ENCODE measurements at regions not wholly inside any gene's neighbourhood (a gene's known extent, or its start where the extent isn't known, plus 50 kb on each side); places are given as distances from the start of the nearest gene placed in this dataset.

DNA sequence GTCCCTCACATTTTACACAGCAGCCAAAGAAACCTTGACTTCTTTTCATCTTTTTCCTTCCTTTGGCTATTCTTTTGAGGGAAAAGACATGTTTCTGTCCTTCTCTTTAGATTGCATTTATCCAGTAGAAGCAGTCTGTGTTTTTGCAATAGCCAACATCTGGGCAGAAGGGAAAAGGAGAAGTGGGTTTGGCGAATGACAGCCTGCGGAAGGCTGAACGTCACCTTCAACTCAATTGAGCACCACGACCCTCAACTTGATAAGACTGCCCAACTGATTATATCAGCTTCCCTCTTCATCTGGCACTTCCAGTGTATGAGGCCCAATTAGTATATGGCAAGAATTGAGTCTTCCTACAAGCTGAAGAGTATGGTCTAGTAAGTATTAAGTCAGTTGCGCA is 1997.6 kb upstream of the WWC1 start:
- Histone ChIP-seq H3K4me1 (no peaks in the 10 kb centered on the region), H3K4me3 (no peak overlapping the region), H3K27ac (no peak overlapping the region), H3K36me3 (no peaks in the 10 kb centered on the region), H3K27me3 (no peaks in the 10 kb centered on the region), H3K9me3 (no peaks in the 10 kb centered on the region)
- no peak for DNase-seq
- ATAC-seq, result no peak
- in situ Hi-C loops (cut with MboI; ENCODE audit: low sequenced_read_pairs in 4 of 4) (no loop called here), intact Hi-C loops (cut with DNase I; ENCODE audit: low total_unique reads) (no loop called here)
- TF ChIP-seq, protein P1, sequence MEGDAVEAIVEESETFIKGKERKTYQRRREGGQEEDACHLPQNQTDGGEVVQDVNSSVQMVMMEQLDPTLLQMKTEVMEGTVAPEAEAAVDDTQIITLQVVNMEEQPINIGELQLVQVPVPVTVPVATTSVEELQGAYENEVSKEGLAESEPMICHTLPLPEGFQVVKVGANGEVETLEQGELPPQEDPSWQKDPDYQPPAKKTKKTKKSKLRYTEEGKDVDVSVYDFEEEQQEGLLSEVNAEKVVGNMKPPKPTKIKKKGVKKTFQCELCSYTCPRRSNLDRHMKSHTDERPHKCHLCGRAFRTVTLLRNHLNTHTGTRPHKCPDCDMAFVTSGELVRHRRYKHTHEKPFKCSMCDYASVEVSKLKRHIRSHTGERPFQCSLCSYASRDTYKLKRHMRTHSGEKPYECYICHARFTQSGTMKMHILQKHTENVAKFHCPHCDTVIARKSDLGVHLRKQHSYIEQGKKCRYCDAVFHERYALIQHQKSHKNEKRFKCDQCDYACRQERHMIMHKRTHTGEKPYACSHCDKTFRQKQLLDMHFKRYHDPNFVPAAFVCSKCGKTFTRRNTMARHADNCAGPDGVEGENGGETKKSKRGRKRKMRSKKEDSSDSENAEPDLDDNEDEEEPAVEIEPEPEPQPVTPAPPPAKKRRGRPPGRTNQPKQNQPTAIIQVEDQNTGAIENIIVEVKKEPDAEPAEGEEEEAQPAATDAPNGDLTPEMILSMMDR (IDR thresholded peaks at IDR 0.05 in 4 of 5, conservative IDR thresholded peaks at IDR 0.05 in 1 of 5), result no peak

DNA sequence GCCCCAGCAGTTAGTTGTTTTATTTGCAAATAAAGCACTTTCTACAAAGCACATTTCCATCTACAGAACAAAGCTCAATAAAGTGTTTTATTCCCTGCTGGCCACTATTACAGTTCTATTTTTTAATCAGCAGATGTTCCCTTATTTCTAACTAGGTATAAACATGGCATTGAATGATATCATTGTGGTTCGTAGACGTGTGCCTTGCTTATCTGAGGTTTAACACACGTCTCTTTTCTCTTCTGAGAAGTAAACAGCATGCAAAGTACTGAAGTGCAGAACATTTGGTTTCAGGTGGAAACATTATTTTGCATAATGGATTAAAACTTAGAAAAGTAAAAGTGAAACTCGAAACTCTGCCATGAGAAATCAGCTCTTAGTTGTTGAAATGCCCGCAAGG is 1989.3 kb upstream of the WWC1 start:
- Histone ChIP-seq H3K27ac (no peak overlapping the region), H3K27me3 (no peaks in the 10 kb centered on the region), H3K4me1 (no peaks in the 10 kb centered on the region), H3K9me3 (no peaks in the 10 kb centered on the region), H3K4me3 (no peak overlapping the region), H3K36me3 (no peaks in the 10 kb centered on the region)
- no peak for TF ChIP-seq POLR2A (IDR thresholded peaks at IDR 0.05)
- TF ChIP-seq, protein P1 (IDR thresholded peaks at IDR 0.05 in 4 of 5, conservative IDR thresholded peaks at IDR 0.05 in 1 of 5), result no peak
- no peak for DNase-seq
- no peak for ATAC-seq
- intact Hi-C loops (cut with DNase I; ENCODE audit: low total_unique reads) (no loop called here), in situ Hi-C loops (cut with MboI; ENCODE audit: low sequenced_read_pairs in 4 of 4) (no loop called here)

DNA sequence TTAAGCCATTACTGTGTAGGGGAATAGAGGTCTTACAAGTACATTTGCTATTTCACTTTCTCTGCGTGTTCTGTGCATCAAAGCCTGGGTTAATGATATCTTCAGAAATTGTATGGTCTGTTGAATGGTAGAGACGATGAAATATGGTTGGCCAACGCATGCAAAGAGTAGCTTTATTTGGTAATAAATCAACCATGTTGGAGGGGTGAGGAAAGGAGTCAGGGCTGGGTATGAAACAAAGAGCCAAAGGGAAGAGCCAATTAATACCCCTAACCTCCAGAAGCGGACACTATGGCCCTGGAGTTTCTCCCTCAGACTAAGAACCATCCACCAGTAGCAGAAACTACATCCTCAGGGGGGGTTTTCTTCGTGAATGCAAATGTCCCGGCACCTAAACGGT is 1974.0 kb upstream of the WWC1 start:
- intact Hi-C loops (cut with DNase I; ENCODE audit: low total_unique reads), result no loop called here
- Histone ChIP-seq H3K9me3 (no peaks in the 10 kb centered on the region), H3K27ac (no peak overlapping the region), H3K4me1 (no peaks in the 10 kb centered on the region), H3K4me3 (no peak overlapping the region), H3K36me3 (no peaks in the 10 kb centered on the region), H3K27me3 (no peaks in the 10 kb centered on the region)
- DNase-seq (no peak), ATAC-seq (no peak)
- TF ChIP-seq, protein P1 (IDR thresholded peaks at IDR 0.05 in 4 of 5, conservative IDR thresholded peaks at IDR 0.05 in 1 of 5), result no peak
- no peak for TF ChIP-seq POLR2A (IDR thresholded peaks at IDR 0.05)
- in situ Hi-C loops (cut with MboI; ENCODE audit: low sequenced_read_pairs in 4 of 4), result no loop called here

DNA sequence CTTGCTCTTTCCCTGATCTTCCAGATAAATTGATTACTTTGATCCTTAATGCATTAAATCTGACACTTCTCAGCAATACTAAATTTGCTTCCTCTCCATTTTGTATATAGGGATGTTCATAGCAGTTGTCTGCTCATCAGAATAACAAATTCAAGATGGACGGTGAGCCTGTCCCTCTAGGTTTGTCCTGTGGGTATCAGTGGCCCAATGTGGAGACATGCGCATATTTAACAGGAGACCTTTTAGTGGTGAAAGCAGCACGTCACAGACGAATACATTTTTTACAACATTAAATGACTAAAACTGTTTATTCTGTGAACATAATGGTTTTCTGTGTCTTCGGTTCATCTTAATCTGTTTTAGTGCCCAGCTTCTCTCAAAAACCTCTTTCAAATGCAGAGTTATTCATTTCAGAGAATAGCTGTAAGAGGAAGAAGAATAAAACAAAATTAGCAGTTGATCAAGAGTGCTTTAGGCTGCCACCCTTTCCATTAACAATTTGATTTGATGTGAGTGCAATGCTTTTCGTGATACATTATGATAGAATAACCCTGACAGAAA is 1970.4 kb upstream of the WWC1 start:
- no peaks in the 10 kb centered on the region for H3K27me3 ChIP-seq
- no peak overlapping the region for H3K4me3 ChIP-seq
- no peaks in the 10 kb centered on the region for H3K9me3 ChIP-seq
- TF ChIP-seq, protein P1 (IDR thresholded peaks at IDR 0.05 in 4 of 5, conservative IDR thresholded peaks at IDR 0.05 in 1 of 5), result no peak
- no peak for TF ChIP-seq POLR2A (IDR thresholded peaks at IDR 0.05)
- ATAC-seq, result no peak
- in situ Hi-C loops (cut with MboI; ENCODE audit: low sequenced_read_pairs in 4 of 4), result no loop called here
- H3K27ac ChIP-seq, result no peak overlapping the region
- DNase-seq, result no peak
- H3K36me3 ChIP-seq, result no peaks in the 10 kb centered on the region
- intact Hi-C loops (cut with DNase I; ENCODE audit: low total_unique reads), result no loop called here
- no peaks in the 10 kb centered on the region for H3K4me1 ChIP-seq

DNA sequence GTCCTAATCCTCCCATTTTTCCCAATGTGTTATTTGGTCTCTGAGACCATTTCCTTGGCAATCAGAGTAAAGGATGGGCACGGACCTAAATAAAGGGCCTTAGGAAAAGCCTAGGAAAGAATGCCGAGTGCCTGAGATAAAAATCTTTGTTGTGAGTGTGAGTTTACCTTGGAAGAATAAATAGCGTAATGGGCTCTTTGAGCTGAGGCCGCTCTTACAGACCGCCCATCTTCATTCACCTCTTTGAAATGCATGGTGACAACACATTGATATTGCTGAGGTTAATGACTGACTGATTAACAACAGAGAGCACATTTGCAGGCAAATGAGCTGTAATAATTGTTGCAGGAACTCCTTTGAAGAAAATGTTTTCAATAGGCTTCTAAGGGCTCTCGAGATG is 1967.1 kb upstream of the WWC1 start:
- H3K4me1 ChIP-seq, result no peaks in the 10 kb centered on the region
- H3K36me3 ChIP-seq, result no peaks in the 10 kb centered on the region
- H3K9me3 ChIP-seq, result no peaks in the 10 kb centered on the region
- no peak overlapping the region for H3K27ac ChIP-seq
- in situ Hi-C loops (cut with MboI; ENCODE audit: low sequenced_read_pairs in 4 of 4), result no loop called here
- intact Hi-C loops (cut with DNase I; ENCODE audit: low total_unique reads), result no loop called here
- ATAC-seq, result no peak
- H3K27me3 ChIP-seq, result no peaks in the 10 kb centered on the region
- TF ChIP-seq POLR2A (IDR thresholded peaks at IDR 0.05), result no peak
- TF ChIP-seq, protein P1 (IDR thresholded peaks at IDR 0.05 in 4 of 5, conservative IDR thresholded peaks at IDR 0.05 in 1 of 5), result no peak
- no peak for DNase-seq
- H3K4me3 ChIP-seq, result no peak overlapping the region

All from gastrocnemius medialis (tissue), 4 donors.